ENCODE measurements at regions not wholly inside any gene's neighbourhood (a gene's known extent, or its start where the extent isn't known, plus 50 kb on each side); places are given as distances from the start of the nearest gene placed in this dataset.

DNA sequence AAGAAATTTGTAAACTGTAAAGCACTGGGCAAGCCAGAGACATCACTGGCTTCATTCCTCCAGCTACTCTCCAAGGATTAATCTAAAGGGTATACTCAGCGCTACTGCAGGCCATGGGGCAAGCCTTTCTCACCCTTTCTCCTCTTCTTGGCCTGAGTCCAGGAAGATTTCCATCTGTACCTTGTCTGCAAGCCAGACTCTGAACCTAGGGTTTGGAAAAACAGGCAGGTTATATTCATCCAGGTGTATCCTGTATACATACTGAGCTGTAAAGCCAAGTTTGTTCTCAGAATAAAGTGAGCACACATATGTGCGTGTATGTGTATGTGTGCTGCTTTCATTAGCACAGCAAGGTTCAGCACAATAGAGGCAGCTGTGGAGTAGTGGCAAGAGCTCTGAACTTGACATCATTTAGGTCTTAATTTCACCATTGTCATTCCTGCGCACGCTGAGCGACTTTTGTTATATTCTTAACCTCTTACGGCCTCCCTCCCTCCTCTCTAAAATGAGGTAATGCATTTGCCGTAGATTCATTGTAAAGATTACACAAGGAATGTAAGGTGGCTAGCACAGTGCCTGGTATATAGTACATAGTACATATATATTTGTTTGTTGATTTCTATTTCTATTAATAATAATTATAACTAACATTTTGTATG lies 128.1 kb upstream of the JUN start:
- DNase-seq: no peak

DNA sequence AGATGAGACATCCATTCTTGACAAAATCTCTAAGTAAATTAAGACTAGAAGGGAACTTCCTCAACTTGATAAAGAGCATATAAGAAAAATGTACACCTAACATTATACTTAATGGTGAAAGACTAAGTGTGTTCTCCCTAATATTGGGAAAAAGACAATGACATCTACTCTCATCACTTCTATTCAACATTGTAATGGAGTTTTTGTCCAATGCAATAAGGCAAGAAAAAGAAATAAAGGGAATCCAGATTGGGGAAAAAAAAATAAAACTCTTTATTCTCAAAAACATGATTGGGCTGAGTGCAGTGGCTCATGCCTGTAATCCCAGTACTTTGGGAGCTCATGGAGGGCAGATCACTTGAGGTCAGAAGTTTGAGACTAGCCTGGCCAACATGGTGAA lies 131.1 kb upstream of the JUN start:
- no peak for DNase-seq

DNA sequence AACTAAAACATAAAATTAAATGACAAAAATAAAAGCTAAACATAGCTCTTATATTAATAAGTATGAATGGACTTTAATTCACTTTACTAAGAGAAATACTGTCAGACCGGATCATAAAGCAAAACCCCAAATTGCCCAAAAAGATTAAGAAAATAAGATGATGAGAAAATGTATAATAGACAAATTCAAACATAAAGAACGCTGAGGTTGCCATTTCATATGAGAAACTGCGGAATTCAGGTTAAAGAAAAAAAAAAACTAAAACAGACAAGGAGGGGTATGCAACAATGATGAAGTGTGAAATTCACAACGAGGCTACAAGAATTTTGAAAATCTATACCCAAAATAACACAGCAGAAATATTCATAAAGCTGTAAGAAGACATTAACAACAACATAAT lies 133.6 kb upstream of the JUN start:
- no peak for DNase-seq

DNA sequence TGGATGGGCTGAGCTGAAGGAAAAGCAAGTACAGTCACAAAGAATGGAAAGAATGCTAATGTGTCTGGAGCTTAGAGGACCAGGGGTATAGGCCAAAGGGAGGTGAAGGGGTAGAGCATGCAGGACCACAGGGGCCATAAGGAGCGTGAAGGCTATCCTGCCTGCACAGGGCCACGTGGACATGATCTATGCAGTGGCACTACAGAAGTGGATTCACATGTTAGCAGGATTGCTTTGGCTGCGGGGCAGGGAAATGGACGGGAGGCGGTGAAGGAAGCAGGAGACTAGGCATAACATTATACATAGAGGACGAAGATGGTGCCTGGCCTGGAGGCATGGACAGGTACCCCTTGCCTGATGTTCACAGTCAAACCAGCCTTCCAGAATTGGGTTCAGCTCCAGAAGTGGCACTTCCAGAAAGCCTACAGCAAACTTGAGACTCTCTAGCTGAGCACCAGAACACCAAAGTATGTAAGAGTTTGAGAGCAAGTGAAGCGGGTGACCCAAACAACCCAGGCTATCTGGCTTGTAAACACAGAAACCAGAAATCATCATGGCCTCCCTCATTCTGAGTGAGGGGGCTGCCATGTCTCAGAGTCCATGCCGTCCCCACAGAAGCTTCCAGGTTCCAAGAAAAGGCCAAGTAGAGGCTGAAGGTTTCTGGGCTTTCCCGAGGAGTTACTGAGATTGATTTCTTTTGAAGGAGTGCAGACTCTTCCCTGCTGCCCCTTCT lies 135.5 kb upstream of the JUN start:
- no peak for DNase-seq

DNA sequence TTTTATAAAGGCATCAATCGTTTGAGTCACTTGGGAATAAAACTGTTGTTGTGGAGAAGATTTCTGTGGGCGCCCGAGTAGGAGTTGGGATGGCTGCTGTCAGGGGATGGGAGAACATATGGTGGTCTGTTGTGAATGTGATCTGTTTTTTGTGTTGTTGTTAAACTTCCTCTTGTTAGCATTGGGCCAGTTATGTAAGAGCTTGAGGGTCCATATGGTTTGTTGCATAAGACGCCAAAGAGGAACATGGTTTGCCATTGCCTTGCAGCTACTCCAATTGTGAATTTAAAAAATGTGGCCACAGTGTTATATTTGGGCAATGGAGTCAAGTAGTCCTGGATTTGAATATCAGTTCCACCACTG lies 136.1 kb upstream of the JUN start:
- no peak for DNase-seq

DNA sequence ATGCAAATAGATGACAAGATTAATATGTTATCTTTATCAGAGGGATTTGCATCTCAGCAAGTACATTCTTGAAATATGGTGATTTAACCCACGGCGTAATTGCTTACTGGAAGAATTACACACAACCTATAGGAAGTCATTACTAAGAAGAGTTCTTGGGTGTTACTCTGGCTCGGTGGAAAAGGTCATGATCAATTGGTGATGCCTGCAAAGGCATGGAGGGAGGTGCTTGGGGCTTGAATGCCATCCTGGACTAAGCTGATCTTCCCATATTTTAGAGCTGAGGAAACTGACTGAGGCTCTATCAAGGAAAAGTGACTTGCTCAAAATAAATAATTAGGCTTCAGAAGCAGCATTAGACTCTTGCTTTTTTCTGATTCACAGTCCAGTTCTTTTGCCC lies 137.5 kb upstream of the JUN start:
- DNase-seq: no peak

DNA sequence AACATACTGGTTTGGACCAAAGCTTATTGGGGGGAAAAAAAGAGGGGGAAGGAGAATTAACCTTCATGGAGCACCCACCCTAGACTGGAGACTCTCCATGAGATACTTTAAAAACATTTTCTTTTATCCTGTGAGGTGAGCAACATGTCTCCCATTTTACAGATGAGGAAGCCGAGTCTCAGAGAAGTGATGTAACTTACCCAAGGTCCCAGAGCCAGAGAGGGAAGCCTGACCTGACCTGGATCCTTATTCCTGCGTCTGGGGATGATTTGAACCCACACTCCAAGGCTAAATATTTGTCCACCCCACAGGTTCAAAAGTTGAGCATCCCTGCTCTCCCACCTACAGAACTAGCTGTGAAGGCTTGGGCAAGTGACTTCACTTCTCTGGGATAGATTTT lies 137.9 kb upstream of the JUN start:
- no peak for DNase-seq

DNA sequence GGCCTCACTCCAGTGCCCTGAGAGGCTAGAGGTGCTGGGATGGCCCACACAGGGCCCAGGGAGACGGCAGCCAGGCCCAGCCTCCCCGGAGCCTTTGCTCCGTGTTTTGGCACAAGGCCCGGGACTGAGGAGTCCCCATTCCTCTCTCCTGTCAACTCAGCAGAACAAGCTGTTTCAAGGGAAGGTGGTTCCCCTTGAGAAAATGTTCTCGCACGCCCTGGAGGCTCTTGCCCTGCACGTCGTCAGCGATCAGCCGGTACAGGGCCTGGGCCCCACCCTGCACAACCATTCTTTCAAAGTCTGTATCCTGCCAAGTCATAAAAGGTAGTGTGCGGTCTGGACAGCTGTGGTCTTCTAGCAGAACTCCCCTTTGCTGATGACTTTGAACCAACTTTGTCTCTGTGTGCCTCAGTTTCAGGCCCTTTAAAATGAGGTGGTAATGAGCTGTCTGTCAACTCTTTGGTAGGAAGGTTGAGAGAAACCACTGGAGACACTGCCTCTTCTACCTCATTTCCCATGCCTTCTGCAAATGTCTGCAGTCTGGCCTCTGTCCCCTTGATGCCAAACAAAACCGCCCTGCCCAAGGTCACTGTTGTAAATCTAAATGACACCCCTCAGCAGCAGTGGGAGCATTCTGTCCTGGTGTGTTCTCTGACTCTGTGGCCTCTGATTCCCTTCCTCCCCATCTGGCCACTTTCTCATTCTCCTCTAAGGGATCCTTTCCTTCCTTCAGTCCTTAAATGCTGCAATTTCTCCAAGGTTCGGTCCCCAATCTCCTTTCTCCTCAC lies 138.6 kb upstream of the JUN start:
- DNase-seq: peak; percentile 50

DNA sequence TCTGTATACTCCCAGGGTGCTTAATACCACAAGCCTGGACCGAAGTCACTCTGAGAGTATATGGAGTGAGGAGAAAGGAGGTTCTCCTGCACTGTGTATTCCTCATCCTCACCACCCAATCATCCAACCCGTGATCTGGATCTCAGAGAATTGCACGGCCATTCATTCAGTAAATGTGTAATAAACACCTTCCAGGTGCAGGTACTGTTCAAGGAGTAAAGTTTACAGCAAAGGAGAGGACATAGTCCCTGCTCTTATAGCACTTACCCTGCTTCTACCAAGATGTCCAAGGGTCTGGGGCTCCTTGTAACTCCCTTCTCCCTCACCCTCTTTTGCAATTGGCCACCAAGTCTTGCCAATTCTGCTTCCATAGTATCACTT lies 139.2 kb upstream of the JUN start:
- no peak for DNase-seq

DNA sequence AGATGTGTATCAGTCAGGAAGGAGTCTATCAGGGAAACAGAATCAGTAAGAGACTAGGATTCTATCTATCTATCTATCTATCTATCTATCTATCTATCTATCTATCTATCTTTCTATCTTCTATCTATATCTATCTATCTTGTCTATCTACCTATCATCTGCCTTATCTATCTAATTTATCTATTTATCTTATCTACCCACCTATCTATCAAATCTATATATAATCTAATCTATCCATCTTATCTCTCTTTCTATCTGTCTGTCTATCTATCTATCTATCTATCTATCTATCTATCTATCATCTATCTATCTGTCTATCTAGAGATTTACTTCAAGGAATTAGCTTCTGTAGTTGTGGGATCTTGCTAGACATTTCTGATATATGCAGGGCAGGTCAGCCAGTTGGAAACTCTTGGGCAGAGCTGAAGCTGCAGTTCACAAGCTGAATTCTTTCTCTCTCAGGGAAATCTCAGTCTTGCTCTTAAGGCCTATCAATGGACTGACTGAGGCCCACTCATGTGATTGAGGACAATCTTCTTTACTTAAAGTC lies 140.2 kb upstream of the JUN start:
- DNase-seq: no peak

DNA sequence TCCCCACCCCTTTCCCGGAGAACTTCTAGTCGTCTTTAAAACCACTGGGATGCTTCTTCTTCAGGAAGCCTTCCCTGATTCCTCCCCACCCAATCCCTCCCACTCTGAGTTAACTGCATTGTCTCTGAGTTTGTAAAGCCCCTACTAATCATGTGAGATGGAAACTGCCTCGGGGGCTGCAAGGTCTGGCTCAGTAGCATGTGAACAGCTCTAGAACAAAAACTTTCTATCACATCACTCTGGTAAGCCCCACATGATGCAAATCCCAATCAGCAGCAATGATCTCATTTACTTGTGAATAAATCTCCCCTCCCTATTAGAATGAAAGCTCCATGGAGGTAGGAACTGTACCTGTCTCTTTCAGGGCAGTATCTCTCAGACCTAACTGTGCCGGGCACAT lies 141.0 kb upstream of the JUN start:
- no peak for DNase-seq

DNA sequence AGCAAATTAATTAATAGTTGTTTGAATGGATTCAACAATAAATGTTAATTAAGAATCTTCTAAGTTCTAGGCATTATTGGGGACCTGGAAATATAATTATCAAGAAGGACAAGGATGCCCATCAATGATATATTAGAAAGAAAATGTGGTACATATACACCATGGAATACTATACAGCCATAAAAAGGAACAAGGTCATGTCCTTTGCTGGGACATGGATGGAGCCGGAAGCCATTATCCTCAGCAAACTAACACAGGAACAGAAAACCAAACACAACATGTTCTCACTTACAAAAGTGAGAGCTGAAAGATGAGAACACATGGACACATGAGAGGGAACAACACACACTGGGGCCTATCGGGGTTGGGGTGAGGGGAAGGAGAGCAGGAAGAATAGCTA lies 141.4 kb upstream of the JUN start:
- DNase-seq: no peak

DNA sequence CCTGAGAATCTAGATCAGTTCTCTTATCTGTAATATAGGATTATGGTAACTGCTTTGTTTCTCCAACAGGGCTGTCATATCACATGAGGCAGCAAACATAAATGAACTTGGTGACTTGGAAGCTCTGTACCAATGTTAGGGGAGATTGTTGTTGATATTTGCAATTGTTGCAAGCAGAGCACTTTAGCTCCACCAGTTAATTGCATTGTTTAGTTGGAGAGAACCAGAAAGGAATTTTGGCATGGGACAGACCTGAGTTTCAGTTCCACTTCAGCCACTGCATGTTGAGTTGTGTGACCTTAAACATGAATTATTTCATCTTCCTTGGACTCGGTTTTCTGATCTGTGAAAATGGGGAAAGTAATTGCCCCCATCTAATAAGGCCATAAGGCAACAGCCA lies 142.3 kb upstream of the JUN start:
- no peak for DNase-seq

DNA sequence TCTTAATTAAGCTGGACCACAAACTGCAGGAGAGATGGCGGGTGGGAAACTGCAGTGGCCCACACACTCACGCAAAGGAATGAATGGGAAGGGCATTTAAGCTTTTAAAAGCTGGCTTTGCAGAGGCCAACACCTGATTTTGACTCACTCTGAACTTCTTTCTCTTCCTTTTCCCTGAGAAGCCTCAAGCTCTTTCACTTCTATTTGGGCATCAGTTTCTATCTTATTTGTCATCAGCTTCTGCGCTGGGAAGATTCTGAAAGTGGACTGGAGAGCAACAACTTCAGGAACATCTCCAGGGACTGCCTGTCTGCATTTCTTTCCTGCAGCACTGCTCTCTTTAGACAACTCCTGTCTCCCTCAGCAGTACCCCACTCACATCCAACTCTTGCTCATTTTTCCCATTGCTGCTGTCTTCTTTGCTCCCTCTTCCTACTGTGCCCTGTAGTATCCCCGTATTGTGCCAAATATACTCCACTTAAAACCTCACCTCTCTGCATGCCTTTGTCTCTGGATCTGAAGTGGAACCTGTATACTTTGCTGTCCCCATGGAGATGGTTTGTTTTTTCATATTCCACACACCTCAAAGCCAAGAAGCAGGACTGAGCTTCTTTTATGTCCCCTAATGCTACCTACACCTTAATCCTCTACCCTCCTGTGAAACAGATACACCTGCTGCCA lies 143.3 kb upstream of the JUN start:
- no peak for DNase-seq

DNA sequence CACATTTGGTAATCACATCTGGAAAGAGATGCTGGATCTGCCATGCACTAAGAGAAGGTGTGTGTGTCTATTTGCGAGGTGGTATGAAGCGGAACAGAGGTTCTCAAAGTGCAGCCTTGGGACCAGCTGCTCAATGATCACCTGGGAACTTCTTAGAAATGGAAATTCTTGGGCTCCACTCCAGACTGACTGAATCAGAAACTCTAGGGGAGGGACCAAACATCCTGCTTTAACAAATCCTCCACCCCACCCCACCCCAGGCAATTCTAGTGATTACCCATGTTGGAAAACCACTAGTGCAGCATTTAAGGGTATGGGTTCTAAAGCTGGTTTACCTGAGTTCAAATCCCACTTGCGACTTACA lies 143.9 kb upstream of the JUN start:
- no peak for DNase-seq

DNA sequence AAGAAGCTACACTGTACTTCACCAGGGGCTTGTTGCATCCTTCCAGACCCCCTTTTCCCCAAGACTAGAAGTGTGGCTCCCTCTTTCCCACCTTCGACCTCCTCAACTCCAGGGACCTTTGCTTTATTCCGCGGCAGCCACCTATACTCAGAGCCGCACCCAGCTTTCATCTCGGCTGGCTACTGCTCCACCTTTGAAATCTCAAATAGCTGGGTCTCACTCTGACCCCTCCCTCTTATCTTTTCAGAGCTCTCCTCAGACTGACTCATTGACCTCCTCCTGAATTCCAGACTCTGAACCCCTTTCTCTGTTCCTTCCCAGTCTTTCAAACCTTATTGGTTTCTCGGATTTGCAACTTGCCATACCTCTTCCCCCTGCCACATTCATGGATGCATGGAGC lies 144.7 kb upstream of the JUN start:
- no peak for DNase-seq

DNA sequence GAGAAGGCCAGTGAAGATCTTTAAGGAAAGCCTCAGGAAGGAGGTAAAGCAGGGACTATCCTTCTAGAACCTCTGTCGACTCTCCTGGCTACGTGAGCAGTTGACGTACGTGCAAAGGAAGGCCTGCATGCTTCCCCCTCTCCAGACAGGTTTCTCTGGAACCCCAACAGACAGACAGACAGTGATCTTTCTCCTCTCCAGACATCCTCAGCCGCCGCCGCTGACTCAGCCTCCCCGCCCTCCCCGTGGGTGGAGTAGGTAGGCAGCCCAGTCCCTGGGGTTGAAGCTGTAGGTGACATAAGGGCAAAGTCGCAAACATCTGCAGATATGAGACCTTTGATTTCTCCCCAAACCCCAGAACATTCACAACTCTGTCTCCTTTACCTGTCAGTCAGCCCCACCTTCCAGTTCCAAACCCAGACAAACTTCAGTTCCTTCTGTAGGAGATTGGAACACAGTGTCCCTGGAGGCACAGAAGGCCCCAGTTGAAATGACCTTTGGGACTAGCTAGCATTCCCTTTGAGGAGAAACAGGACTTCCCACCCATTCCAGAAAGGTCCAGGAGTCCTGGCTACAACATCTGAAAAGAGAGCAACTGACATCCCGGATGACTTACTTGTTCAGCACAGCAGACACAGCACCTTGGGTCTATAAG lies 146.0 kb upstream of the JUN start:
- DNase-seq: no peak

DNA sequence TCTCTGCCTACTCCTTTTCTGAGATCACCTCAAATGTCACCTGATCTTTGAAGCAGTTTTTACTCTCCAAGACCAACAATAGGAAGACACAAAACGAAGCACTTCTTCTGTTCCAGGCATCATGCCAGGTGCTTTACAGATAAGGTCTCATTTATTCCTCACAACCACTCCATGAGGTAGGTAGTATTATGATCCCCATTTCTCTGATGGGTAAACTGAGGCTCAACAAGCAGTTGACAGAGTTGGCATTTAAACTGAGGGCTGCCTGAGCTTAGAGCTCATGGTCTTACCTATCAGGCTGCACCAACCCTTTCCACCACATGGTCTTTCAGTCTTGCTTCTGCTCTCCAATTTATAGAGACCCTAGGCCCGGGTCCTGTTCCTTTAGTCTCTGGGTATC lies 147.2 kb upstream of the JUN start:
- no peak for DNase-seq

DNA sequence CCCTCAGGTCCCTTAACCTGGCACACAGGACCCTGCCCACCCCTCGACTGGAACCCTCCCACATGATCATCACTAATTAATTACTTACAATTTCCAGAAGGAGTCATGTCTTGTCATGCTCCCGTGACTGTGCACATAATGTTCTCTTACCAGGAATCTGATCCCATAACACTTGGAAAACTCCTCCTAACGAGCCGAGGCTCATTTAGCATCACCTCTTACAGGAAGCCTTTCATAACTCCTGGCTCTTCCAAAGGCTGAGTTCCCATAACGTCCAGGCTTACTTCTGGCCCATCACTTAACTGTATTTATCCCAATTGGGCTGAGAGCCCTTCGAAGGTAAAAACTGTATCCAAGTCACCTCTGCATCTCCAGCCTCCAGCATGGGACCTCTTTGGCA lies 147.9 kb upstream of the JUN start:
- DNase-seq: no peak

DNA sequence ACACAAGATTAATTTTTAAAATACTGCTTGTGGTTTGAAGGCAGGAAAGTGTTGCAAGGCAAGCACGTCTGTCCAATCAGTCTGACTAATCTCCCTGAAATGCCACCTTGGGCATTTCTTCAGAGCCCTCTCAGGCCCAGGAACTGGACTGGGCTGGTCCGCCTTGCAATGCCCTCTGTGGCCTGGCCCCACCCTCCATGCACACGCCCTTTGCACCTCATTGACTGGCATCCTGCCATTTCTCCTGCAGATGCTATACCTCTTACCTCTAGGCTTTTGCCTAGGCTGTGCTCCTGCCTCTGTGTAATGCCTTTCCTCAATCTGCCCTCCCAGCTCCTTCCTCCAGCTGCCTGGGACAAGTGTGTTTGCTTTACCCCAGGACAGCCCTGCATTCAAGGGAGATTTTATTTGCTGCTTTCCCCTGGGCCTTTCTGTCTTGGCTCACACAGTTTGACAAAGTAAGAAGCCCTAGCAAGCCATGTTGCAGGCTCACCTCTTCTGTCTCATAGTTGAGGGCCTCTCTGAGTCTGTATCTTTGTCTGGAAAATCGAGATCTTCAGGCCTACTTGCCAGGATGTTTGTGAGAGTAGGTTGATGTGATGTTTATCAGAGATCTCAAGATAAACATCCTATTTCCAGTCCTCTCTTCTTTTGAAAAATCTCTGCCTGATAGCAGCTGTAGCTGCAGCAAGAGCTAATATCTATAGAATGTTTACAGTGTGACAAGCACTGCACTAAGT lies 149.2 kb upstream of the JUN start:
- DNase-seq: peak; percentile 78

DNA sequence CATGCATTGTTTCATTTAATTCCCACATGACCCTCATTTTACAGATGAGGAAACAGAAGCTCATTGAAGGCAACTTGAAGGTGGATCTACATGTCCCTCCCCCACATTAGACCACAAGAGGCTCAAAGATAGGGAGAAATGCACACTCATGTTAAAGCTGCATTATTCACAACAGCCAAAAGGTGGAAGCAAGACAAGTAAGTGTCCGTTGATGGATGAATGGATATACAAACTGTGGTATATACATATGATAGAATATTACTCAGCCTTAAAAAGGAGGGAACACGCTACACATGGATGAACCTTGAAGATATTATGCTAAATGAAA lies 149.7 kb upstream of the JUN start:
- peak; percentile 18 for DNase-seq

DNA sequence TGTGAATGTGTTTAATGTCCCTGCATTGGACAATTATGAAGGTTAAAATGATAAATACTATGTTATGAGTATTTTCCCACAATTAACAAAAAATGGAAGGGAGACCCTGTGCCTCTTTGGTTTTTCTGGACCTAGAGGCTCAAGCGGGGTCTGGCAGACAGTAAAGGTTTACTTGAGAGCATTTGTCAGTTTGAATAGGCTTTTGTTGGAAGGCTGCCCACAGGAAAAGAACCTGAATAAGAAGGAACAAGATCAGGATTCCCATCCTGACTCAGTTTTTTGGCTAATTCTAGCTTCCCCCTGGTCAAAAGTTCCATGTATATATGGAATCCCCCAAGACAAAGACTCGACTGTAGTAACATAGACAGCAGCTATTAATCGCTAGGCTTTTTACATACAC lies 150.9 kb upstream of the JUN start:
- DNase-seq: no peak
